A549 (cell line): ENCODE measurements at regions not wholly inside any gene's neighbourhood (a gene's known extent, or its start where the extent isn't known, plus 50 kb on each side); places are given as distances from the start of the nearest gene placed in this dataset.

Experiments used
- ATAC-seq, 2 experiments: fragments of 200-7000 bp in 1 of 2; fragments of >200 bp in 1 of 2; cut with Nextera tagmentation in 1 of 2; cut with Tn5 transposase in 1 of 2; 3 replicates each; pipeline versions ENCODE4 v1.8.0 to v1.9.1; 2018 to 2020; ENCODE audit warnings: mild to moderate bottlenecking in 1 of 2, moderate library complexity in 1 of 2
- CTCF ChIA-PET: fragments of 300-600 bp; sonication (Branson Sonifier 250); formaldehyde crosslinking; extraction: SDS; loops from one replicate; lab custom pipeline; 2021; ENCODE audit warnings: antibody characterized with exemption, inconsistent platforms; lab: Yijun Ruan, JAX
- POLR2A ChIA-PET: fragments of 350-600 bp; formaldehyde crosslinking; extraction: SDS; loops from one replicate; lab custom pipeline; 2021; ENCODE audit warnings: antibody characterized with exemption, inconsistent platforms; lab: Yijun Ruan, JAX
- DNase-seq, 2 experiments: peaks; one replicate each; pipeline versions ENCODE4 v3.0.0 to v3.0.0-alpha.2; 2011 to 2016; ENCODE audit warnings: low read depth in 1 of 2, low spot score in 1 of 2
- FAIRE-seq: peaks from 2 replicates; lab custom pipeline; 2011; peaks lifted over from hg19 to GRCh38; lab: Jason Lieb, UNC
- H3K27ac ChIP-seq, 2 experiments: fragments of >200 bp; sonication (Bioruptor Twin); formaldehyde crosslinking; 3 replicates each; pipeline ENCODE4 v1.5.1; 2016 to 2017
- H3K4me1 ChIP-seq: fragments of >200 bp; sonication (Bioruptor Twin); formaldehyde crosslinking; 3 replicates; pipeline ENCODE4 v1.6.1; 2016
- H3K4me2 ChIP-seq: fragments of >200 bp; sonication (Bioruptor Twin); formaldehyde crosslinking; 3 replicates; pipeline ENCODE4 v1.6.1; 2016
- H3K4me3 ChIP-seq: fragments of >200 bp; sonication (Bioruptor Twin); formaldehyde crosslinking; 3 replicates; pipeline ENCODE4 v1.5.1; 2016
- H3K9me3 ChIP-seq: fragments of >200 bp; sonication (Bioruptor Twin); formaldehyde crosslinking; 3 replicates; pipeline ENCODE4 v1.6.1; 2016
- BHLHE40 ChIP-seq: IDR thresholded peaks from 2 replicates; pipeline ENCODE4 v1.6.1; 2012; ENCODE audit warnings: low read depth, low read length, inconsistent platforms
- CBX8 ChIP-seq: fragments of 200-600 bp; sonication (generic); IDR thresholded peaks from 2 replicates; pipeline ENCODE4 v1.6.1; 2016
- CHD2 ChIP-seq: fragments of 150-350 bp; IDR thresholded peaks from 2 replicates; pipeline ENCODE4 v1.6.1; 2014; ENCODE audit warnings: low read length; ENCODE audit not compliant: partially characterized antibody
- CHD4 ChIP-seq: fragments of 200-600 bp; sonication (generic); IDR thresholded peaks from 2 replicates; pipeline ENCODE4 v1.6.1; 2016; ENCODE audit warnings: antibody characterized with exemption, mild to moderate bottlenecking, borderline replicate concordance
- CTCF ChIP-seq: fragments of >200 bp; sonication (Bioruptor Twin); formaldehyde crosslinking; IDR thresholded peaks from 3 replicates; pipeline ENCODE4 v1.5.1; 2016
- EHF ChIP-seq: fragments of 250-450 bp; sonication (Bioruptor Pico); IDR thresholded peaks from 2 replicates; pipeline ENCODE4 v1.5.0; 2020; ENCODE audit warnings: mild to moderate bottlenecking
- ELK1 ChIP-seq: fragments of 150-350 bp; IDR thresholded peaks from 2 replicates; pipeline ENCODE4 v1.6.1; 2014; ENCODE audit warnings: low read depth, mild to moderate bottlenecking, low read length
- EP300 ChIP-seq, 2 experiments: fragments of >200 bp; sonication (Bioruptor Twin); formaldehyde crosslinking; IDR thresholded peaks; 2 replicates in 1 of 2; 3 replicates in 1 of 2; pipeline ENCODE4 v1.6.1; 2016 to 2017
- ESRRA ChIP-seq: fragments of 150-350 bp; IDR thresholded peaks from 2 replicates; pipeline ENCODE4 v1.6.1; 2014; ENCODE audit warnings: mild to moderate bottlenecking, low read length, borderline replicate concordance
- FOSB ChIP-seq: fragments of 250-450 bp; sonication (Bioruptor Pico); IDR thresholded peaks from 2 replicates; pipeline ENCODE4 v1.5.0; 2020; ENCODE audit warnings: mild to moderate bottlenecking, moderate library complexity
- FOSL2 ChIP-seq, 2 experiments: fragments of 450-650 bp in 1 of 2; fragments of >200 bp in 1 of 2; sonication (Bioruptor Twin) in 1 of 2; formaldehyde crosslinking; IDR thresholded peaks; 2 replicates each; pipeline versions ENCODE4 v1.5.0 to v1.6.1; 2016 to 2020; ENCODE audit warnings: mild to moderate bottlenecking in 1 of 2, moderate library complexity in 1 of 2
- HMGXB4 ChIP-seq: fragments of 250-450 bp; sonication (Bioruptor Pico); IDR thresholded peaks from 2 replicates; pipeline ENCODE4 v1.5.0; 2021; ENCODE audit warnings: mild to moderate bottlenecking, moderate library complexity, borderline replicate concordance
- HOXB13 ChIP-seq: fragments of 250-450 bp; sonication (Bioruptor Pico); IDR thresholded peaks from 2 replicates; pipeline ENCODE4 v1.5.0; 2020; ENCODE audit warnings: low read depth, mild to moderate bottlenecking, moderate library complexity
- KDM1A ChIP-seq: fragments of 200-600 bp; sonication (generic); IDR thresholded peaks from 2 replicates; pipeline ENCODE4 v1.6.1; 2016; ENCODE audit warnings: low read depth, mild to moderate bottlenecking
- MAFK ChIP-seq: fragments of 450-650 bp; IDR thresholded peaks from 2 replicates; pipeline ENCODE4 v1.6.1; 2014; ENCODE audit not compliant: partially characterized antibody
- MAX ChIP-seq: IDR thresholded peaks from 2 replicates; pipeline ENCODE4 v1.6.1; 2012
- MAZ ChIP-seq: fragments of 150-350 bp; IDR thresholded peaks from 2 replicates; pipeline ENCODE4 v1.6.1; 2014; ENCODE audit warnings: antibody characterized with exemption, low read depth, low read length, borderline replicate concordance
- MYC ChIP-seq: IDR thresholded peaks from 2 replicates; pipeline ENCODE4 v1.6.1; 2012; ENCODE audit warnings: mild to moderate bottlenecking, inconsistent platforms, low read length, improper control_type of control experiment, borderline replicate concordance
- NFE2L2 ChIP-seq: fragments of 150-350 bp; conservative IDR thresholded peaks from 2 replicates; pipeline ENCODE4 v1.6.1; 2014; ENCODE audit warnings: low read length
- NR3C1 ChIP-seq: fragments of >200 bp; sonication (Bioruptor Twin); formaldehyde crosslinking; IDR thresholded peaks from 3 replicates; pipeline ENCODE4 v1.6.1; 2017
- PHF8 ChIP-seq: fragments of 200-600 bp; sonication (generic); IDR thresholded peaks from 2 replicates; pipeline ENCODE4 v1.6.1; 2016; ENCODE audit warnings: low read depth, mild to moderate bottlenecking, antibody characterized with exemption, moderate library complexity, borderline replicate concordance
- POLR2AphosphoS2 ChIP-seq: conservative IDR thresholded peaks from 2 replicates; pipeline ENCODE4 v1.6.1; 2012; ENCODE audit warnings: low read length, improper control_type of control experiment, inconsistent platforms
- RAD21 ChIP-seq, 2 experiments: fragments of >200 bp in 1 of 2; sonication (Bioruptor Twin) in 1 of 2; formaldehyde crosslinking in 1 of 2; IDR thresholded peaks in 1 of 2; conservative IDR thresholded peaks in 1 of 2; 2 replicates in 1 of 2; 3 replicates in 1 of 2; pipeline ENCODE4 v1.6.1; 2012 to 2018; ENCODE audit warnings: inconsistent platforms in 1 of 2
- RARB ChIP-seq: fragments of 250-450 bp; sonication (Bioruptor Pico); IDR thresholded peaks from 2 replicates; pipeline ENCODE4 v1.8.0; 2021; ENCODE audit warnings: mild to moderate bottlenecking, moderate library complexity
- RCOR1 ChIP-seq: fragments of 150-350 bp; IDR thresholded peaks from 2 replicates; pipeline ENCODE4 v1.6.1; 2014; ENCODE audit warnings: antibody characterized with exemption, low read length, low read depth
- RFX5 ChIP-seq: fragments of 450-650 bp; IDR thresholded peaks from 2 replicates; pipeline ENCODE4 v1.7.1; 2014; ENCODE audit warnings: antibody characterized with exemption, mild to moderate bottlenecking, moderate library complexity
- SMC3 ChIP-seq: fragments of >200 bp; sonication (Bioruptor Twin); formaldehyde crosslinking; IDR thresholded peaks from 3 replicates; pipeline ENCODE4 v1.6.1; 2018; ENCODE audit warnings: inconsistent platforms
- SREBF2 ChIP-seq: fragments of 450-650 bp; IDR thresholded peaks from 2 replicates; pipeline ENCODE4 v1.6.1; 2014; ENCODE audit warnings: mild to moderate bottlenecking, moderate library complexity
- TP53 ChIP-seq: fragments of 250-450 bp; sonication (Bioruptor Pico); IDR thresholded peaks from 2 replicates; pipeline ENCODE4 v1.5.0; 2021; ENCODE audit warnings: mild to moderate bottlenecking, moderate library complexity
- ZC3H11A ChIP-seq: fragments of 450-650 bp; IDR thresholded peaks from 2 replicates; pipeline ENCODE4 v1.6.1; 2014; ENCODE audit warnings: antibody characterized with exemption, mild to moderate bottlenecking
- ZFP36 ChIP-seq: fragments of 450-650 bp; IDR thresholded peaks from 2 replicates; pipeline ENCODE4 v1.6.1; 2014; ENCODE audit warnings: borderline replicate concordance; ENCODE audit not compliant: partially characterized antibody
- ZNF302 ChIP-seq: fragments of 250-450 bp; sonication (Bioruptor Pico); IDR thresholded peaks from 2 replicates; pipeline ENCODE4 v1.9.0; 2021; ENCODE audit warnings: inconsistent platforms, mild to moderate bottlenecking, moderate library complexity
- ZSCAN20 ChIP-seq: fragments of 250-450 bp; sonication (Bioruptor Pico); IDR thresholded peaks from 2 replicates; pipeline ENCODE4 v1.8.0; 2022; ENCODE audit warnings: mild to moderate bottlenecking, moderate library complexity
- WGBS: methylation state at CpG from one replicate; pipeline ENCODE4 v1.1.6; 2017; ENCODE audit errors: missing lambda C conversion rate; 5-methylcytosine and 5-hydroxymethylcytosine counted together

- Histone ChIP-seq H3K27ac (peak overlapping the region; percentile 5 to 83; a peak in 3 of 6 replicates), H3K9me3 (no peaks in the 10 kb centered on the region)
- FAIRE-seq, result no peak
- TF ChIP-seq KDM1A (no peak), HMGXB4 (CRISPR knock-in tag) (no peak), FOSB (no peak), ZFP36 (no peak), CHD4 (no peak), CBX8 (no peak), CTCF (no peak), SREBF2 (no peak), ZSCAN20 (CRISPR knock-in tag) (no peak), POLR2AphosphoS2 (no peak), MYC (no peak), MAZ (no peak), NR3C1 (no peak), FOSL2 (IDR thresholded peaks at IDR 0.05) (no peak), FOSL2 (CRISPR knock-in tag; IDR thresholded peaks at IDR 0.05) (no peak), EHF (CRISPR knock-in tag) (no peak), ZNF302 (CRISPR knock-in tag) (no peak), RCOR1 (no peak), RFX5 (no peak), ELK1 (no peak)
- TF ChIP-seq, all 56 proteins: peak for 0
- H3K4me1 ChIP-seq, result peaks cover 63% of the 10 kb centered on the region
- H3K4me3 ChIP-seq, result no peak overlapping the region
- no peak overlapping the region for H3K4me2 ChIP-seq
- no peak for DNase-seq
- POLR2A ChIA-PET, result interaction anchor here (0.9 kb wide), 1 partner anchor 165 kb away, joined by 3 read pairs; no protein-coding TSS in a partner anchor
- CTCF ChIA-PET, result interaction anchor here (0.5 to 9.3 kb wide), 55 partner anchors 8 to 1342 kb away, joined by 3 to 229 read pairs (median 8); no protein-coding TSS in a partner anchor
- 79% methylated on average over 9 of the region's 10 CpGs for WGBS
- ATAC-seq, result peak; percentile 9 to 15; a peak in 3 of 6 replicates
These were observed 189.9 kb downstream of the SEC14L1 start for GRCh38 chr17:77330602-77331081.

- H3K27ac ChIP-seq, result peak overlapping the region; percentile 50 to 83
- TF ChIP-seq FOSL2 (IDR thresholded peaks at IDR 0.05) (no peak), FOSL2 (CRISPR knock-in tag; IDR thresholded peaks at IDR 0.05) (no peak; the same call in 1 of the 2 replicates), ZSCAN20 (CRISPR knock-in tag) (no peak), MAX (no peak), RAD21 (conservative IDR thresholded peaks at IDR 0.05 in 1 of 2, IDR thresholded peaks at IDR 0.05 in 1 of 2) (peak; percentile 98 to 99), HOXB13 (no peak), ZFP36 (no peak), CHD2 (no peak), ESRRA (no peak), EP300 (IDR thresholded peaks at IDR 0.05) (no peak), TP53 (CRISPR knock-in tag) (no peak), NFE2L2 (no peak), ZC3H11A (no peak), SREBF2 (no peak), CBX8 (no peak), MAFK (no peak), MAZ (no peak), RARB (CRISPR knock-in tag) (no peak), SMC3 (peak; percentile 99), BHLHE40 (no peak), POLR2AphosphoS2 (peak; percentile 32; the same call in 1 of the 2 replicates), PHF8 (no peak)
These were observed 190.6 kb downstream of the SEC14L1 start for GRCh38 chr17:77331301-77331864.

More at GRCh38 chr17:77331301-77331864, 190.6 kb downstream of the SEC14L1 start:
- Histone ChIP-seq H3K4me3 (no peak overlapping the region), H3K4me1 (peaks cover 56% of the 10 kb centered on the region), H3K4me2 (peak overlapping the region; percentile 58), H3K9me3 (peaks cover 2% of the 10 kb centered on the region; the same call in 2 of the 3 replicates)
- peak; percentile 32 for FAIRE-seq
- POLR2A ChIA-PET, result interaction anchor here (0.6 to 1.2 kb wide), 3 partner anchors 162 to 627 kb away, joined by 3 to 4 read pairs (median 4); partner anchors contain the start of gene TNRC6C
- DNase-seq, result peak; percentile 83 to 97
- WGBS, result 12% methylated on average over 22 of the region's 23 CpGs
- CTCF ChIA-PET, result interaction anchor here (0.6 to 9.3 kb wide), 68 partner anchors 9 to 1341 kb away, joined by 3 to 229 read pairs (median 6); no protein-coding TSS in a partner anchor
- peak; percentile 76 to 87 for ATAC-seq
